OCI-LY1 (cell line): ENCODE measurements at regions not wholly inside any gene's neighbourhood (a gene's known extent, or its start where the extent isn't known, plus 50 kb on each side); places are given as distances from the start of the nearest gene placed in this dataset.

Source experiments
- H2AFZ ChIP-seq: fragments of 200-600 bp; sonication (generic), shearing (Covaris generic); 2 replicates; pipeline ENCODE4 v1.6.0; 2014; ENCODE audit warnings: antibody characterized with exemption, mild to moderate bottlenecking, low read length
- H3F3A ChIP-seq: fragments of 200-600 bp; sonication (generic), shearing (Covaris generic); 2 replicates; pipeline ENCODE4 v1.6.0; 2014; ENCODE audit warnings: mild to moderate bottlenecking, antibody characterized with exemption, low read length, moderate library complexity; ENCODE audit not compliant: insufficient read depth
- H3K27ac ChIP-seq: fragments of 200-600 bp; sonication (generic); 2 replicates; pipeline ENCODE4 v1.5.1; 2014; ENCODE audit warnings: low read length, mixed run types, mild to moderate bottlenecking, low read depth; ENCODE audit not compliant: poor library complexity, severe bottlenecking
- H3K27me3 ChIP-seq: fragments of 200-600 bp; sonication (generic); 2 replicates; pipeline ENCODE4 v1.6.0; 2014; ENCODE audit warnings: antibody characterized with exemption, mild to moderate bottlenecking, low read length, moderate library complexity; ENCODE audit not compliant: insufficient read depth
- H3K36me3 ChIP-seq: fragments of 200-600 bp; sonication (generic); 2 replicates; pipeline ENCODE4 v1.6.1; 2014; ENCODE audit warnings: mild to moderate bottlenecking, antibody characterized with exemption, low read length, moderate library complexity, mixed read lengths; ENCODE audit not compliant: insufficient read depth
- H3K4me1 ChIP-seq: fragments of 200-600 bp; sonication (generic); 2 replicates; pipeline ENCODE4 v1.5.1; 2014; ENCODE audit warnings: mild to moderate bottlenecking, low read length, moderate library complexity; ENCODE audit not compliant: insufficient read depth, severe bottlenecking
- H3K4me2 ChIP-seq: fragments of 200-600 bp; sonication (generic), shearing (Covaris generic); 2 replicates; pipeline ENCODE4 v1.6.1; 2014; ENCODE audit warnings: low read length
- H3K4me3 ChIP-seq: fragments of 200-600 bp; sonication (generic); 2 replicates; pipeline ENCODE4 v1.5.1; 2014; ENCODE audit warnings: low read length, low read depth, mild to moderate bottlenecking, mixed read lengths; ENCODE audit not compliant: poor library complexity, severe bottlenecking
- H3K79me2 ChIP-seq: fragments of 200-600 bp; shearing (Covaris generic); 2 replicates; pipeline ENCODE4 v1.6.1; 2016; ENCODE audit warnings: mixed run types, low read length, mixed read lengths; ENCODE audit not compliant: insufficient read depth
- H3K9ac ChIP-seq: fragments of 200-600 bp; sonication (generic), shearing (Covaris generic); 2 replicates; pipeline ENCODE4 v1.6.1; 2014; ENCODE audit warnings: mild to moderate bottlenecking, low read length, mixed read lengths
- H3K9me2 ChIP-seq: fragments of 200-600 bp; sonication (generic), shearing (Covaris generic); 2 replicates; pipeline ENCODE4 v1.6.1; 2014; ENCODE audit warnings: low read depth, mild to moderate bottlenecking, low read length, mixed read lengths
- H3K9me3 ChIP-seq: fragments of 200-600 bp; shearing (Covaris generic); 2 replicates; pipeline ENCODE4 v1.6.1; 2014; ENCODE audit warnings: low read length, mixed read lengths
- H4K20me1 ChIP-seq: fragments of 200-600 bp; sonication (generic), shearing (Covaris generic); 2 replicates; pipeline ENCODE4 v1.6.0; 2016; ENCODE audit warnings: mild to moderate bottlenecking, low read length; ENCODE audit not compliant: insufficient read depth
- EZH2 ChIP-seq: fragments of 200-600 bp; sonication (generic), shearing (Covaris generic); IDR thresholded peaks from 2 replicates; pipeline ENCODE4 v1.8.0; 2017; ENCODE audit warnings: borderline replicate concordance, mixed run types, mild to moderate bottlenecking, antibody characterized with exemption, low read length, moderate library complexity, mixed read lengths
- TF ChIP-seq, protein P1 (sequence below): fragments of 200-600 bp; sonication (generic), shearing (Covaris generic); IDR thresholded peaks from 2 replicates; pipeline ENCODE4 v1.5.1; 2017; ENCODE audit warnings: mild to moderate bottlenecking, antibody characterized with exemption, low read length, moderate library complexity, mixed read lengths

DNA sequence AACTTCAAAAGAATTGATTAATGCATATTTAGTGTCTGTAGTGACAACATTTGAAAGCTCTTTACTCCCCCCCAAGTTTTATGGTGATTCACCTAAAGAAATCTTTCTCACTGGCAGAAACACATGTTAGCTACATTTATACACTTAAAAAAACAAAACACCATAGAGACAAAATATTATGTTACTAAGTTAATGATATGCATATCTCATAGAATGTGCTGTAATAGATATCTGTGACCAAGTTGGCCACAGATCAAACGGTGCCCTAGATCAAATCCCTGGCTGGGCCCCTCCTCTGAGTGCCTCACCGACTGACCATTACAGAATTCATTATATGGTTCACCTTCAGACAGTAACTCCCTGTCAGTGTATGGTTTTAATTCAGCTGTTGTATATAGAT, 322.1 kb upstream of the LYPLAL1 start:
- no peaks in the 10 kb centered on the region for H3K9me2 ChIP-seq
- no peak overlapping the region for H3K4me3 ChIP-seq
- H3F3A ChIP-seq, result no peaks in the 10 kb centered on the region
- H2AFZ ChIP-seq, result no peak overlapping the region
- H3K4me2 ChIP-seq, result no peak overlapping the region
- H3K27ac ChIP-seq, result no peak overlapping the region
- no peaks in the 10 kb centered on the region for H3K9me3 ChIP-seq
- H3K36me3 ChIP-seq, result no peaks in the 10 kb centered on the region
- no peak for TF ChIP-seq EZH2
- TF ChIP-seq, protein P1, sequence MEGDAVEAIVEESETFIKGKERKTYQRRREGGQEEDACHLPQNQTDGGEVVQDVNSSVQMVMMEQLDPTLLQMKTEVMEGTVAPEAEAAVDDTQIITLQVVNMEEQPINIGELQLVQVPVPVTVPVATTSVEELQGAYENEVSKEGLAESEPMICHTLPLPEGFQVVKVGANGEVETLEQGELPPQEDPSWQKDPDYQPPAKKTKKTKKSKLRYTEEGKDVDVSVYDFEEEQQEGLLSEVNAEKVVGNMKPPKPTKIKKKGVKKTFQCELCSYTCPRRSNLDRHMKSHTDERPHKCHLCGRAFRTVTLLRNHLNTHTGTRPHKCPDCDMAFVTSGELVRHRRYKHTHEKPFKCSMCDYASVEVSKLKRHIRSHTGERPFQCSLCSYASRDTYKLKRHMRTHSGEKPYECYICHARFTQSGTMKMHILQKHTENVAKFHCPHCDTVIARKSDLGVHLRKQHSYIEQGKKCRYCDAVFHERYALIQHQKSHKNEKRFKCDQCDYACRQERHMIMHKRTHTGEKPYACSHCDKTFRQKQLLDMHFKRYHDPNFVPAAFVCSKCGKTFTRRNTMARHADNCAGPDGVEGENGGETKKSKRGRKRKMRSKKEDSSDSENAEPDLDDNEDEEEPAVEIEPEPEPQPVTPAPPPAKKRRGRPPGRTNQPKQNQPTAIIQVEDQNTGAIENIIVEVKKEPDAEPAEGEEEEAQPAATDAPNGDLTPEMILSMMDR, result no peak
- no peaks in the 10 kb centered on the region for H3K4me1 ChIP-seq
- H3K27me3 ChIP-seq, result no peaks in the 10 kb centered on the region
- no peaks in the 10 kb centered on the region for H3K79me2 ChIP-seq
- H4K20me1 ChIP-seq, result no peaks in the 10 kb centered on the region
- no peak overlapping the region for H3K9ac ChIP-seq

DNA sequence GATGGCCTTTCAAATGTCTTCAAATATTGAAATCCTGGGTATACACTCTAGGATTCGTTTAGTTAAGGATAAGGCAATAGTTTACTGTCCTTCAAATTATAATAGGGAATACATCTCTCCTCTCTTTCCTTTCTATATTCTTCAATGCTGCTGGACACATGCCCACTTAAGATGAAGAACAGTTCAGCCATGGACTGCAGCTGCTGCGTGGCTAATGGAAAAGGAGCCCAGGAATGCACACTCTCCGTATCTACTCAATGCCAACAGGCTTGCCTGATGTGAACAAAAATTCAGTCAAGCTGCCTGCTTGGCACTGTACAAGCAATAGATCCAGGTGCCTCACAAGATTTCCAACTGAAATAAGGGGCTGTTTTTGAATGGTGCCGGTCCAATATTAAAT, 321.2 kb upstream of the LYPLAL1 start:
- Histone ChIP-seq H3K9me2 (no peaks in the 10 kb centered on the region), H3F3A (no peaks in the 10 kb centered on the region), H3K4me1 (no peaks in the 10 kb centered on the region), H3K9ac (no peak overlapping the region), H3K9me3 (no peaks in the 10 kb centered on the region), H3K4me3 (no peak overlapping the region), H4K20me1 (no peaks in the 10 kb centered on the region), H3K27me3 (no peaks in the 10 kb centered on the region), H3K27ac (no peak overlapping the region), H2AFZ (no peak overlapping the region), H3K4me2 (no peak overlapping the region), H3K36me3 (no peaks in the 10 kb centered on the region), H3K79me2 (no peaks in the 10 kb centered on the region)
- no peak for TF ChIP-seq EZH2
- TF ChIP-seq, protein P1, result no peak

DNA sequence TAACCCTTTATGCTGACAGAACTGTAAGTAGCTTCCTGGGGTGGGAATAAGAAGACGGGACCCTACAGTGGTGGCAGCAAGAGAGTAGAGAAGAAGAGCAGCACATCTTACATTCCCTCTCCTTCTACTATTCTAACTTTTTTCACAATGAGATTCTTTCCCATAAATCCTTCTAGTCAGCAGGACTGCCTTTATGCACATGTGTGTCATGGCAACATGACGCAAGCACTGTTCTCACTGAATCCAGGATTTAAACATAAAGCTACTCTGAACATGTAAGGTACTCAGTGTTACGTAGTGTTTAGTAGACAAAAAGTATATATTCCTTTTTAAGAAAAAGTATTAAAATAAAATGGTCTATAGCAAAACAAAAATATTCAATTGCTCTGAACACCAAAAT, 309.7 kb upstream of the LYPLAL1 start:
- H3K9ac ChIP-seq, result no peak overlapping the region
- H2AFZ ChIP-seq, result no peak overlapping the region
- H3K9me2 ChIP-seq, result no peaks in the 10 kb centered on the region
- no peak overlapping the region for H3K4me2 ChIP-seq
- H3K36me3 ChIP-seq, result no peaks in the 10 kb centered on the region
- no peaks in the 10 kb centered on the region for H3K27me3 ChIP-seq
- no peaks in the 10 kb centered on the region for H3K4me1 ChIP-seq
- TF ChIP-seq EZH2, result no peak
- TF ChIP-seq, protein P1, result no peak
- H4K20me1 ChIP-seq, result no peaks in the 10 kb centered on the region
- no peak overlapping the region for H3K4me3 ChIP-seq
- H3K79me2 ChIP-seq, result no peaks in the 10 kb centered on the region
- H3F3A ChIP-seq, result no peaks in the 10 kb centered on the region
- no peaks in the 10 kb centered on the region for H3K9me3 ChIP-seq
- H3K27ac ChIP-seq, result no peak overlapping the region
